ENCODE measurements at regions not wholly inside any gene's neighbourhood (a gene's known extent, or its start where the extent isn't known, plus 50 kb on each side); places are given as distances from the start of the nearest gene placed in this dataset.

GRCh38 chr10:28920091-28920490, 242.8 kb downstream of the BAMBI start:
- no peak overlapping the region for H3K27ac ChIP-seq
- H3K79me2 ChIP-seq: no peaks in the 10 kb centered on the region
- no peak for TF ChIP-seq CTCF (IDR thresholded peaks at IDR 0.05)
- no peak overlapping the region for H3K4me2 ChIP-seq (ENCODE audit: low read length)
- H3K4me3 ChIP-seq (ENCODE audit: low read depth, low read length): no peak overlapping the region
- H3K27me3 ChIP-seq (ENCODE audit: control insufficient read depth, insufficient read depth, low read length): no peaks in the 10 kb centered on the region
- no peaks in the 10 kb centered on the region for H3K9me3 ChIP-seq (ENCODE audit: control insufficient read depth, low read length)
- no peak overlapping the region for H2AFZ ChIP-seq
- no peaks in the 10 kb centered on the region for H3K36me3 ChIP-seq (ENCODE audit: control insufficient read depth, insufficient read depth, low read length)
- H3K9ac ChIP-seq: no peak overlapping the region
- no peaks in the 10 kb centered on the region for H3K4me1 ChIP-seq

- no peak overlapping the region for H3K9ac ChIP-seq
- H3K27ac ChIP-seq: no peak overlapping the region
- no peak overlapping the region for H3K4me2 ChIP-seq (ENCODE audit: low read length)
- TF ChIP-seq CTCF (IDR thresholded peaks at IDR 0.05): no peak
- H3K27me3 ChIP-seq (ENCODE audit: control insufficient read depth, insufficient read depth, low read length): no peaks in the 10 kb centered on the region
- H3K9me3 ChIP-seq (ENCODE audit: control insufficient read depth, low read length): no peaks in the 10 kb centered on the region
- H3K4me3 ChIP-seq (ENCODE audit: low read depth, low read length): no peak overlapping the region
- no peaks in the 10 kb centered on the region for H3K36me3 ChIP-seq (ENCODE audit: control insufficient read depth, insufficient read depth, low read length)
- no peaks in the 10 kb centered on the region for H3K4me1 ChIP-seq
- H3K79me2 ChIP-seq: no peaks in the 10 kb centered on the region
- H2AFZ ChIP-seq: no peak overlapping the region
Measured at GRCh38 chr10:28922127-28922526, 244.8 kb downstream of the BAMBI start.

GRCh38 chr10:28922861-28923260, 245.5 kb downstream of the BAMBI start:
- H3K4me1 ChIP-seq: no peaks in the 10 kb centered on the region
- no peak overlapping the region for H3K27ac ChIP-seq
- H3K9me3 ChIP-seq (ENCODE audit: control insufficient read depth, low read length): no peaks in the 10 kb centered on the region
- no peak overlapping the region for H3K4me3 ChIP-seq (ENCODE audit: low read depth, low read length)
- TF ChIP-seq CTCF (IDR thresholded peaks at IDR 0.05): no peak
- H3K79me2 ChIP-seq: no peaks in the 10 kb centered on the region
- H3K27me3 ChIP-seq (ENCODE audit: control insufficient read depth, insufficient read depth, low read length): no peaks in the 10 kb centered on the region
- no peak overlapping the region for H3K9ac ChIP-seq
- no peak overlapping the region for H2AFZ ChIP-seq
- no peak overlapping the region for H3K4me2 ChIP-seq (ENCODE audit: low read length)
- H3K36me3 ChIP-seq (ENCODE audit: control insufficient read depth, insufficient read depth, low read length): no peaks in the 10 kb centered on the region

GRCh38 chr10:28924717-28925116, 247.4 kb downstream of the BAMBI start:
- H3K9me3 ChIP-seq (ENCODE audit: control insufficient read depth, low read length): no peaks in the 10 kb centered on the region

More at GRCh38 chr10:28924717-28925116, 247.4 kb downstream of the BAMBI start:
- H3K4me2 ChIP-seq (ENCODE audit: low read length): no peak overlapping the region
- H3K4me3 ChIP-seq (ENCODE audit: low read depth, low read length): no peak overlapping the region
- H3K36me3 ChIP-seq (ENCODE audit: control insufficient read depth, insufficient read depth, low read length): no peaks in the 10 kb centered on the region
- TF ChIP-seq CTCF (IDR thresholded peaks at IDR 0.05): no peak
- H2AFZ ChIP-seq: no peak overlapping the region
- H3K27ac ChIP-seq: no peak overlapping the region
- no peaks in the 10 kb centered on the region for H3K4me1 ChIP-seq
- no peaks in the 10 kb centered on the region for H3K79me2 ChIP-seq
- H3K9ac ChIP-seq: no peak overlapping the region
- no peaks in the 10 kb centered on the region for H3K27me3 ChIP-seq (ENCODE audit: control insufficient read depth, insufficient read depth, low read length)
